ENCODE measurements at regions not wholly inside any gene's neighbourhood (a gene's known extent, or its start where the extent isn't known, plus 50 kb on each side); places are given as distances from the start of the nearest gene placed in this dataset.

- TF ChIP-seq, protein P1, sequence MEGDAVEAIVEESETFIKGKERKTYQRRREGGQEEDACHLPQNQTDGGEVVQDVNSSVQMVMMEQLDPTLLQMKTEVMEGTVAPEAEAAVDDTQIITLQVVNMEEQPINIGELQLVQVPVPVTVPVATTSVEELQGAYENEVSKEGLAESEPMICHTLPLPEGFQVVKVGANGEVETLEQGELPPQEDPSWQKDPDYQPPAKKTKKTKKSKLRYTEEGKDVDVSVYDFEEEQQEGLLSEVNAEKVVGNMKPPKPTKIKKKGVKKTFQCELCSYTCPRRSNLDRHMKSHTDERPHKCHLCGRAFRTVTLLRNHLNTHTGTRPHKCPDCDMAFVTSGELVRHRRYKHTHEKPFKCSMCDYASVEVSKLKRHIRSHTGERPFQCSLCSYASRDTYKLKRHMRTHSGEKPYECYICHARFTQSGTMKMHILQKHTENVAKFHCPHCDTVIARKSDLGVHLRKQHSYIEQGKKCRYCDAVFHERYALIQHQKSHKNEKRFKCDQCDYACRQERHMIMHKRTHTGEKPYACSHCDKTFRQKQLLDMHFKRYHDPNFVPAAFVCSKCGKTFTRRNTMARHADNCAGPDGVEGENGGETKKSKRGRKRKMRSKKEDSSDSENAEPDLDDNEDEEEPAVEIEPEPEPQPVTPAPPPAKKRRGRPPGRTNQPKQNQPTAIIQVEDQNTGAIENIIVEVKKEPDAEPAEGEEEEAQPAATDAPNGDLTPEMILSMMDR (IDR thresholded peaks at IDR 0.05), result no peak
- TF ChIP-seq, protein P2, sequence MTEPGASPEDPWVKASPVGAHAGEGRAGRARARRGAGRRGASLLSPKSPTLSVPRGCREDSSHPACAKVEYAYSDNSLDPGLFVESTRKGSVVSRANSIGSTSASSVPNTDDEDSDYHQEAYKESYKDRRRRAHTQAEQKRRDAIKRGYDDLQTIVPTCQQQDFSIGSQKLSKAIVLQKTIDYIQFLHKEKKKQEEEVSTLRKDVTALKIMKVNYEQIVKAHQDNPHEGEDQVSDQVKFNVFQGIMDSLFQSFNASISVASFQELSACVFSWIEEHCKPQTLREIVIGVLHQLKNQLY (CRISPR knock-in tag; IDR thresholded peaks at IDR 0.05), result no peak
- TF ChIP-seq, protein P3, sequence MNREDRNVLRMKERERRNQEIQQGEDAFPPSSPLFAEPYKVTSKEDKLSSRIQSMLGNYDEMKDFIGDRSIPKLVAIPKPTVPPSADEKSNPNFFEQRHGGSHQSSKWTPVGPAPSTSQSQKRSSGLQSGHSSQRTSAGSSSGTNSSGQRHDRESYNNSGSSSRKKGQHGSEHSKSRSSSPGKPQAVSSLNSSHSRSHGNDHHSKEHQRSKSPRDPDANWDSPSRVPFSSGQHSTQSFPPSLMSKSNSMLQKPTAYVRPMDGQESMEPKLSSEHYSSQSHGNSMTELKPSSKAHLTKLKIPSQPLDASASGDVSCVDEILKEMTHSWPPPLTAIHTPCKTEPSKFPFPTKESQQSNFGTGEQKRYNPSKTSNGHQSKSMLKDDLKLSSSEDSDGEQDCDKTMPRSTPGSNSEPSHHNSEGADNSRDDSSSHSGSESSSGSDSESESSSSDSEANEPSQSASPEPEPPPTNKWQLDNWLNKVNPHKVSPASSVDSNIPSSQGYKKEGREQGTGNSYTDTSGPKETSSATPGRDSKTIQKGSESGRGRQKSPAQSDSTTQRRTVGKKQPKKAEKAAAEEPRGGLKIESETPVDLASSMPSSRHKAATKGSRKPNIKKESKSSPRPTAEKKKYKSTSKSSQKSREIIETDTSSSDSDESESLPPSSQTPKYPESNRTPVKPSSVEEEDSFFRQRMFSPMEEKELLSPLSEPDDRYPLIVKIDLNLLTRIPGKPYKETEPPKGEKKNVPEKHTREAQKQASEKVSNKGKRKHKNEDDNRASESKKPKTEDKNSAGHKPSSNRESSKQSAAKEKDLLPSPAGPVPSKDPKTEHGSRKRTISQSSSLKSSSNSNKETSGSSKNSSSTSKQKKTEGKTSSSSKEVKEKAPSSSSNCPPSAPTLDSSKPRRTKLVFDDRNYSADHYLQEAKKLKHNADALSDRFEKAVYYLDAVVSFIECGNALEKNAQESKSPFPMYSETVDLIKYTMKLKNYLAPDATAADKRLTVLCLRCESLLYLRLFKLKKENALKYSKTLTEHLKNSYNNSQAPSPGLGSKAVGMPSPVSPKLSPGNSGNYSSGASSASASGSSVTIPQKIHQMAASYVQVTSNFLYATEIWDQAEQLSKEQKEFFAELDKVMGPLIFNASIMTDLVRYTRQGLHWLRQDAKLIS (CRISPR knock-in tag; IDR thresholded peaks at IDR 0.05; ENCODE audit: borderline replicate concordance), result no peak
- TF ChIP-seq ZNF671 (CRISPR knock-in tag; IDR thresholded peaks at IDR 0.05) (no peak), ZNF121 (CRISPR knock-in tag; IDR thresholded peaks at IDR 0.05) (no peak), KAT7 (CRISPR knock-in tag; IDR thresholded peaks at IDR 0.05; ENCODE audit: borderline replicate concordance) (no peak), NFE2L1 (CRISPR knock-in tag; IDR thresholded peaks at IDR 0.05) (no peak), PRDM15 (CRISPR knock-in tag; IDR thresholded peaks at IDR 0.05) (no peak)
- TF ChIP-seq, protein P4, sequence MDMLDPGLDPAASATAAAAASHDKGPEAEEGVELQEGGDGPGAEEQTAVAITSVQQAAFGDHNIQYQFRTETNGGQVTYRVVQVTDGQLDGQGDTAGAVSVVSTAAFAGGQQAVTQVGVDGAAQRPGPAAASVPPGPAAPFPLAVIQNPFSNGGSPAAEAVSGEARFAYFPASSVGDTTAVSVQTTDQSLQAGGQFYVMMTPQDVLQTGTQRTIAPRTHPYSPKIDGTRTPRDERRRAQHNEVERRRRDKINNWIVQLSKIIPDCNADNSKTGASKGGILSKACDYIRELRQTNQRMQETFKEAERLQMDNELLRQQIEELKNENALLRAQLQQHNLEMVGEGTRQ (CRISPR knock-in tag; IDR thresholded peaks at IDR 0.05), result no peak
Measured at GRCh38 chr20:52787216-52787615, 184.9 kb upstream of the TSHZ2 start.

Measured in WTC11 (cell line).